Fibroblast of villous mesenchyme (primary cell): ENCODE measurements at regions not wholly inside any gene's neighbourhood (a gene's known extent, or its start where the extent isn't known, plus 50 kb on each side); places are given as distances from the start of the nearest gene placed in this dataset.

Experiments used
- DNase-seq: peaks from one replicate; pipeline ENCODE4 v3.0.0-alpha.2; 2010; ENCODE audit warnings: low read depth
- H3K4me3 ChIP-seq: 2 replicates; pipeline ENCODE4 v1.5.1; 2011; ENCODE audit warnings: low read depth, mild to moderate bottlenecking, low read length
- TF ChIP-seq, protein P1 (sequence below): IDR thresholded peaks from 2 replicates; pipeline ENCODE4 v1.5.1; 2012; ENCODE audit warnings: low read depth, mild to moderate bottlenecking, low read length; ENCODE audit not compliant: insufficient read depth

- no peak for DNase-seq
- TF ChIP-seq, protein P1, sequence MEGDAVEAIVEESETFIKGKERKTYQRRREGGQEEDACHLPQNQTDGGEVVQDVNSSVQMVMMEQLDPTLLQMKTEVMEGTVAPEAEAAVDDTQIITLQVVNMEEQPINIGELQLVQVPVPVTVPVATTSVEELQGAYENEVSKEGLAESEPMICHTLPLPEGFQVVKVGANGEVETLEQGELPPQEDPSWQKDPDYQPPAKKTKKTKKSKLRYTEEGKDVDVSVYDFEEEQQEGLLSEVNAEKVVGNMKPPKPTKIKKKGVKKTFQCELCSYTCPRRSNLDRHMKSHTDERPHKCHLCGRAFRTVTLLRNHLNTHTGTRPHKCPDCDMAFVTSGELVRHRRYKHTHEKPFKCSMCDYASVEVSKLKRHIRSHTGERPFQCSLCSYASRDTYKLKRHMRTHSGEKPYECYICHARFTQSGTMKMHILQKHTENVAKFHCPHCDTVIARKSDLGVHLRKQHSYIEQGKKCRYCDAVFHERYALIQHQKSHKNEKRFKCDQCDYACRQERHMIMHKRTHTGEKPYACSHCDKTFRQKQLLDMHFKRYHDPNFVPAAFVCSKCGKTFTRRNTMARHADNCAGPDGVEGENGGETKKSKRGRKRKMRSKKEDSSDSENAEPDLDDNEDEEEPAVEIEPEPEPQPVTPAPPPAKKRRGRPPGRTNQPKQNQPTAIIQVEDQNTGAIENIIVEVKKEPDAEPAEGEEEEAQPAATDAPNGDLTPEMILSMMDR = no peak
- no peak overlapping the region for H3K4me3 ChIP-seq
Measured at GRCh38 chr20:10960416-10960815, 286.6 kb upstream of the JAG1 start.

- TF ChIP-seq, protein P1 = no peak
- no peak overlapping the region for H3K4me3 ChIP-seq
- no peak for DNase-seq
Measured at GRCh38 chr20:10961651-10962288, 288.0 kb upstream of the JAG1 start.

GRCh38 chr20:10962937-10963336 is 289.1 kb upstream of the JAG1 start:
- DNase-seq = no peak
- TF ChIP-seq, protein P1 = no peak
- no peak overlapping the region for H3K4me3 ChIP-seq

GRCh38 chr20:10963717-10964266 is 290.0 kb upstream of the JAG1 start:
- no peak overlapping the region for H3K4me3 ChIP-seq
- DNase-seq = no peak
- TF ChIP-seq, protein P1 = no peak

GRCh38 chr20:10965936-10966470 is 292.2 kb upstream of the JAG1 start:
- DNase-seq = peak; percentile 96
- TF ChIP-seq, protein P1 = no peak
- no peak overlapping the region for H3K4me3 ChIP-seq

GRCh38 chr20:10970109-10970508 is 296.3 kb upstream of the JAG1 start:
- TF ChIP-seq, protein P1 = no peak
- DNase-seq = peak; percentile 75
- no peak overlapping the region for H3K4me3 ChIP-seq
